HepG2 (cell line): ENCODE measurements at regions not wholly inside any gene's neighbourhood (a gene's known extent, or its start where the extent isn't known, plus 50 kb on each side); places are given as distances from the start of the nearest gene placed in this dataset.

Experiments
- ATAC-seq: fragments of 200-7000 bp; cut with Tn5 transposase; 3 replicates; pipeline ENCODE4 v1.9.1; 2020; ENCODE audit warnings: mild to moderate bottlenecking, moderate library complexity
- BruUV-seq: library from RNA; stranded (reverse); fragments of 400-500 nt; replicated peaks from 2 replicates; lab custom pipeline; 2021; lab: Mats Ljungman, UMichigan
- CTCF ChIA-PET: fragments of 300-600 bp; formaldehyde crosslinking; extraction: SDS; loops from one replicate; lab custom pipeline; 2021; ENCODE audit warnings: low total read pairs, inconsistent platforms, low intra/inter-chr PET ratio; lab: Yijun Ruan, JAX
- POLR2A ChIA-PET: fragments of 350-600 bp; sonication (Branson Sonifier 250); formaldehyde crosslinking; loops from one replicate; lab custom pipeline; 2020; ENCODE audit warnings: antibody characterized with exemption, inconsistent platforms; lab: Yijun Ruan, JAX
- DNase-seq: peaks from one replicate; pipeline ENCODE4 v3.0.0-alpha.2; 2015; ENCODE audit warnings: low spot score
- FAIRE-seq: peaks from 3 replicates; lab custom pipeline; 2011; peaks lifted over from hg19 to GRCh38; lab: Jason Lieb, UNC
- H2AFZ ChIP-seq: one replicate; pipeline ENCODE4 v1.6.1; 2011; ENCODE audit warnings: low read length, inconsistent platforms
- H3K27ac ChIP-seq: fragments of 300-600 bp; 3 replicates; pipeline ENCODE4 v1.8.0; 2011; ENCODE audit warnings: mixed run types, mild to moderate bottlenecking, mixed read lengths, low read length, inconsistent platforms; ENCODE audit not compliant: insufficient read depth; ENCODE audit errors: extremely low read length
- H3K27me3 ChIP-seq, 2 experiments: fragments of 200-600 bp in 1 of 2; 2 replicates in 1 of 2; 3 replicates in 1 of 2; pipeline versions ENCODE4 v1.6.0 to v1.8.0; 2011; ENCODE audit warnings: low read length in 2 of 2, mild to moderate bottlenecking in 2 of 2, moderate library complexity in 2 of 2, inconsistent platforms in 1 of 2; ENCODE audit not compliant: insufficient read depth in 2 of 2, control insufficient read depth in 1 of 2
- H3K36me3 ChIP-seq, 2 experiments: fragments of 200-600 bp in 1 of 2; replicated peaks in 1 of 2; 2 replicates in 1 of 2; 3 replicates in 1 of 2; pipeline versions ENCODE4 v1.5.1 to v1.8.0; 2011; ENCODE audit warnings: low read length in 2 of 2, inconsistent platforms in 1 of 2; ENCODE audit not compliant: insufficient read depth in 2 of 2, control insufficient read depth in 1 of 2
- H3K4me1 ChIP-seq: 2 replicates; pipeline ENCODE4 v1.5.1; 2012; ENCODE audit warnings: low read length, inconsistent platforms; ENCODE audit not compliant: insufficient read depth
- H3K4me2 ChIP-seq: 2 replicates; pipeline ENCODE4 v1.6.0; 2011; ENCODE audit warnings: low read depth, low read length, inconsistent platforms
- H3K4me3 ChIP-seq, 3 experiments: fragments of 200-600 bp in 1 of 3; sonication (generic), shearing (Covaris generic) in 1 of 3; replicated peaks in 1 of 3; 2 replicates each; pipeline ENCODE4 v1.5.1; 2011 to 2016; ENCODE audit warnings: low read length in 3 of 3, inconsistent platforms in 2 of 3, low read depth in 2 of 3, mild to moderate bottlenecking in 2 of 3, control low read depth in 1 of 3, mixed read lengths in 1 of 3; ENCODE audit not compliant: insufficient read depth in 1 of 3
- H3K79me2 ChIP-seq: one replicate; pipeline ENCODE4 v1.6.1; 2011; ENCODE audit warnings: low read length, inconsistent platforms; ENCODE audit not compliant: insufficient read depth
- H3K9ac ChIP-seq: 2 replicates; pipeline ENCODE4 v1.6.0; 2011; ENCODE audit warnings: mild to moderate bottlenecking, low read depth, low read length, inconsistent platforms; ENCODE audit not compliant: insufficient read depth
- H3K9me3 ChIP-seq: 2 replicates; pipeline ENCODE4 v1.5.1; 2012; ENCODE audit warnings: mild to moderate bottlenecking, low read length
- H4K20me1 ChIP-seq: 2 replicates; pipeline ENCODE4 v1.6.0; 2011; ENCODE audit warnings: inconsistent platforms, mild to moderate bottlenecking, low read length, moderate library complexity; ENCODE audit not compliant: insufficient read depth
- ADNP ChIP-seq: sonication (generic); formaldehyde crosslinking; IDR thresholded peaks from 2 replicates; pipeline ENCODE4 v1.4.0; 2020; ENCODE audit warnings: missing genetic modification reagents
- BRF2 ChIP-seq: sonication (generic); formaldehyde crosslinking; IDR thresholded peaks from 2 replicates; pipeline ENCODE4 v1.8.1; 2022; ENCODE audit warnings: mild to moderate bottlenecking, missing genetic modification reagents
- FIP1L1 ChIP-seq: fragments of 200-400 bp; formaldehyde crosslinking; IDR thresholded peaks from 2 replicates; pipeline ENCODE4 v1.6.1; 2018; ENCODE audit warnings: low read depth, mild to moderate bottlenecking, low read length, moderate library complexity, borderline replicate concordance; ENCODE audit not compliant: insufficient read depth
- FOXA3 ChIP-seq: IDR thresholded peaks from 2 replicates; pipeline ENCODE4 v1.6.1; 2016; ENCODE audit warnings: missing genetic modification reagents, missing compliant biosample characterization
- MXD3 ChIP-seq: IDR thresholded peaks from 2 replicates; pipeline ENCODE4 v1.6.1; 2016; ENCODE audit warnings: mild to moderate bottlenecking, missing biosample characterization, missing genetic modification reagents
- RELA ChIP-seq: sonication (generic); formaldehyde crosslinking; IDR thresholded peaks from 2 replicates; pipeline ENCODE4 v1.4.0; 2020; ENCODE audit warnings: missing genetic modification reagents
- ZBTB10 ChIP-seq: sonication (generic); formaldehyde crosslinking; IDR thresholded peaks from 2 replicates; pipeline ENCODE4 v1.4.0; 2020; ENCODE audit warnings: missing genetic modification reagents, borderline replicate concordance
- ZFP36L1 ChIP-seq: sonication (generic); formaldehyde crosslinking; IDR thresholded peaks from 2 replicates; pipeline ENCODE4 v1.8.0; 2022; ENCODE audit warnings: mild to moderate bottlenecking, missing genetic modification reagents, moderate library complexity
- ZNF124 ChIP-seq: sonication (generic); formaldehyde crosslinking; IDR thresholded peaks from 2 replicates; pipeline ENCODE4 v1.4.0; 2020; ENCODE audit warnings: missing genetic modification reagents
- ZNF543 ChIP-seq: sonication (generic); formaldehyde crosslinking; IDR thresholded peaks from 2 replicates; pipeline ENCODE4 v1.4.0; 2020; ENCODE audit warnings: mild to moderate bottlenecking, missing genetic modification reagents
- ZNF572 ChIP-seq: sonication (generic); formaldehyde crosslinking; IDR thresholded peaks from 2 replicates; pipeline ENCODE4 v1.5.1; 2020; ENCODE audit warnings: mild to moderate bottlenecking, missing genetic modification reagents
- ZNF746 ChIP-seq: sonication (generic); formaldehyde crosslinking; IDR thresholded peaks from 2 replicates; pipeline ENCODE4 v1.8.0; 2022; ENCODE audit warnings: mild to moderate bottlenecking, missing genetic modification reagents
- ZSCAN9 ChIP-seq: IDR thresholded peaks from 2 replicates; pipeline ENCODE4 v1.6.1; 2016; ENCODE audit warnings: borderline replicate concordance
- WGBS: methylation state at CpG from one replicate; pipeline ENCODE4 v1.1.6; 2017; ENCODE audit warnings: low lambda C conversion rate; 5-methylcytosine and 5-hydroxymethylcytosine counted together
- in situ Hi-C: cut with HindIII; loops from 2 replicates; pipeline ENCODE4 v1.10.0; 2017; ENCODE audit warnings: low pct_unique_long_range_greater_than_20kb; ENCODE audit not compliant: extremely low pct_ligation_motif_present
- intact Hi-C: fragments of 100-400 bp; cut with micrococcal nuclease; formaldehyde crosslinking; loops from one replicate; pipeline ENCODE4 v1.10.0; 2022; ENCODE audit not compliant: unreplicated experiment
- TF ChIP-seq, protein P1 (sequence below): sonication (generic); formaldehyde crosslinking; IDR thresholded peaks from 2 replicates; pipeline ENCODE4 v1.5.0; 2020; ENCODE audit warnings: missing genetic modification reagents

DNA sequence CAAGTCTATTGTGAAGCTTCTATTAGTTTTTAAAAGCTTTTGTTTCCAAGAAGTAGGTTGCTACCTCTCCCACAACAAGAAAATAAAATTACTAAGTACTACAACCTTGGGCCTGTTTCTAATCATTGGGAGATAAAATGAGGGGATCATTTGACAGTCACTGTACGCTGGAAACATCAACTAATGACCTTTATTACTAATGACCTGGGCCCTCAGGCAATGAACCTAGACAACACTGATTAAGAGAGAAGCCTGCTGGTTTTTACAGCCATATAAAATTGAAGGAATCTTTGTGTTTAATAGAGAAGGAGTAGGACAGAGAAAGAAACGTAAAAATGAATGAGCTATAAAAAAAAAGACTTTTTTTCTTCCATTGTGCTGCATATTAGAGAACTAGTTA, 1000.9 kb downstream of the STPG2 start:
- no peak overlapping the region for H3K9ac ChIP-seq
- H3K79me2 ChIP-seq: no peaks in the 10 kb centered on the region
- DNase-seq (no peak), FAIRE-seq (no peak), ATAC-seq (no peak)
- ChIA-PET CTCF (no interaction called here), POLR2A (no interaction called here)
- in situ Hi-C loops (no loop called here), intact Hi-C loops (no loop called here)
- H3K9me3 ChIP-seq: no peaks in the 10 kb centered on the region; the same call in 1 of the 2 replicates
- no peaks in the 10 kb centered on the region for H3K36me3 ChIP-seq
- H2AFZ ChIP-seq: no peak overlapping the region
- H3K4me3 ChIP-seq: no peak overlapping the region
- H3K4me2 ChIP-seq: no peak overlapping the region
- no TSS peak for BruUV-seq
- no peaks in the 10 kb centered on the region for H3K27me3 ChIP-seq
- H4K20me1 ChIP-seq: no peaks in the 10 kb centered on the region
- 0% methylated on average over 2 of the region's 2 CpGs for WGBS
- TF ChIP-seq, protein P1, sequence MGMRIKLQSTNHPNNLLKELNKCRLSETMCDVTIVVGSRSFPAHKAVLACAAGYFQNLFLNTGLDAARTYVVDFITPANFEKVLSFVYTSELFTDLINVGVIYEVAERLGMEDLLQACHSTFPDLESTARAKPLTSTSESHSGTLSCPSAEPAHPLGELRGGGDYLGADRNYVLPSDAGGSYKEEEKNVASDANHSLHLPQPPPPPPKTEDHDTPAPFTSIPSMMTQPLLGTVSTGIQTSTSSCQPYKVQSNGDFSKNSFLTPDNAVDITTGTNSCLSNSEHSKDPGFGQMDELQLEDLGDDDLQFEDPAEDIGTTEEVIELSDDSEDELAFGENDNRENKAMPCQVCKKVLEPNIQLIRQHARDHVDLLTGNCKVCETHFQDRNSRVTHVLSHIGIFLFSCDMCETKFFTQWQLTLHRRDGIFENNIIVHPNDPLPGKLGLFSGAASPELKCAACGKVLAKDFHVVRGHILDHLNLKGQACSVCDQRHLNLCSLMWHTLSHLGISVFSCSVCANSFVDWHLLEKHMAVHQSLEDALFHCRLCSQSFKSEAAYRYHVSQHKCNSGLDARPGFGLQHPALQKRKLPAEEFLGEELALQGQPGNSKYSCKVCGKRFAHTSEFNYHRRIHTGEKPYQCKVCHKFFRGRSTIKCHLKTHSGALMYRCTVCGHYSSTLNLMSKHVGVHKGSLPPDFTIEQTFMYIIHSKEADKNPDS: no peak
- TF ChIP-seq ADNP (CRISPR knock-in tag) (no peak), ZNF543 (CRISPR knock-in tag) (no peak)
- no peak overlapping the region for H3K27ac ChIP-seq
- H3K4me1 ChIP-seq: no peaks in the 10 kb centered on the region

GRCh38 chr4:97142893-97143292, 1000.4 kb downstream of the STPG2 start:
- Histone ChIP-seq H3K4me3 (no peak overlapping the region), H3K4me2 (no peak overlapping the region), H3K79me2 (no peaks in the 10 kb centered on the region), H3K36me3 (no peaks in the 10 kb centered on the region), H3K9ac (no peak overlapping the region), H3K9me3 (no peaks in the 10 kb centered on the region; the same call in 1 of the 2 replicates), H4K20me1 (no peaks in the 10 kb centered on the region), H2AFZ (no peak overlapping the region), H3K27me3 (no peaks in the 10 kb centered on the region), H3K4me1 (no peaks in the 10 kb centered on the region), H3K27ac (no peak overlapping the region)
- no TSS peak for BruUV-seq
- POLR2A ChIA-PET: no interaction called here
- in situ Hi-C loops (no loop called here), intact Hi-C loops (no loop called here)
- FAIRE-seq (no peak), ATAC-seq (no peak), DNase-seq (no peak)
- 12% methylated on average over 4 of the region's 4 CpGs for WGBS
- CTCF ChIA-PET: no interaction called here
- no peak for TF ChIP-seq BRF2
- no peak for TF ChIP-seq FOXA3 (CRISPR knock-in tag)
- no peak for TF ChIP-seq ZFP36L1 (CRISPR knock-in tag)
- no peak for TF ChIP-seq MXD3 (CRISPR knock-in tag)
- no peak for TF ChIP-seq ZNF746 (CRISPR knock-in tag)
- no peak for TF ChIP-seq ZSCAN9 (CRISPR knock-in tag)
- no peak for TF ChIP-seq FIP1L1
- no peak for TF ChIP-seq ZBTB10
- TF ChIP-seq RELA (CRISPR knock-in tag): no peak
- no peak for TF ChIP-seq ZNF572 (CRISPR knock-in tag)
- no peak for TF ChIP-seq ZNF124 (CRISPR knock-in tag)
